GM12878 (cell line): ENCODE measurements at regions not wholly inside any gene's neighbourhood (a gene's known extent, or its start where the extent isn't known, plus 50 kb on each side); places are given as distances from the start of the nearest gene placed in this dataset.

Experiments used
- CHD1 ChIP-seq: IDR thresholded peaks from 2 replicates; pipeline ENCODE4 v1.6.1; 2012; ENCODE audit warnings: low read depth, low read length, improper control_type of control experiment
- CREB1 ChIP-seq: IDR thresholded peaks from 2 replicates; pipeline ENCODE4 v1.6.1; 2012; ENCODE audit warnings: low read depth, mild to moderate bottlenecking, inconsistent platforms
- CTCF ChIP-seq, 3 experiments: IDR thresholded peaks in 2 of 3; conservative IDR thresholded peaks in 1 of 3; 2 replicates each; pipeline ENCODE4 v1.5.1; 2011; ENCODE audit warnings: low read depth in 3 of 3, low read length in 3 of 3, mild to moderate bottlenecking in 3 of 3, control low read depth in 2 of 3, moderate library complexity in 2 of 3, inconsistent platforms in 1 of 3, mixed read lengths in 1 of 3; ENCODE audit not compliant: control insufficient read depth in 2 of 3, insufficient read depth in 1 of 3; ENCODE audit errors: extremely low read depth in 1 of 3
- ETV6 ChIP-seq, 2 experiments: fragments of 450-650 bp in 1 of 2; IDR thresholded peaks in 1 of 2; conservative IDR thresholded peaks in 1 of 2; 2 replicates each; pipeline ENCODE4 v1.6.1; 2014; ENCODE audit warnings: antibody characterized with exemption in 1 of 2, borderline replicate concordance in 1 of 2, low read depth in 1 of 2, mild to moderate bottlenecking in 1 of 2, moderate library complexity in 1 of 2
- FOXM1 ChIP-seq: IDR thresholded peaks from 2 replicates; pipeline ENCODE4 v1.6.1; 2012; ENCODE audit warnings: low read depth, mild to moderate bottlenecking, inconsistent platforms, low read length, moderate library complexity
- HDAC6 ChIP-seq: fragments of 200-600 bp; sonication (generic); IDR thresholded peaks from one replicate; pipeline ENCODE4 v1.8.0; 2017; ENCODE audit warnings: antibody characterized with exemption; ENCODE audit not compliant: unreplicated experiment
- MTA2 ChIP-seq: fragments of 450-650 bp; IDR thresholded peaks from 2 replicates; pipeline ENCODE4 v1.6.1; 2016; ENCODE audit warnings: low read depth, mild to moderate bottlenecking, moderate library complexity
- NR2C2 ChIP-seq: IDR thresholded peaks from 2 replicates; pipeline ENCODE4 v1.6.1; 2011; ENCODE audit warnings: borderline replicate concordance, low read depth; ENCODE audit not compliant: control insufficient read depth, insufficient read length
- NRF1 ChIP-seq: conservative IDR thresholded peaks from 2 replicates; pipeline ENCODE4 v1.6.1; 2011; ENCODE audit warnings: mild to moderate bottlenecking, low read depth, low read length, improper control_type of control experiment
- POLR2A ChIP-seq: IDR thresholded peaks from 2 replicates; pipeline ENCODE4 v1.6.1; 2011; ENCODE audit warnings: low read depth, mild to moderate bottlenecking, low read length
- POLR2AphosphoS5 ChIP-seq: IDR thresholded peaks from 2 replicates; pipeline ENCODE4 v1.6.1; 2011; ENCODE audit warnings: mild to moderate bottlenecking, low read length, inconsistent platforms
- TAF1 ChIP-seq: IDR thresholded peaks from 2 replicates; pipeline ENCODE4 v1.6.1; 2011; ENCODE audit warnings: mild to moderate bottlenecking, low read depth, low read length, borderline replicate concordance
- YY1 ChIP-seq: IDR thresholded peaks from 2 replicates; pipeline ENCODE4 v1.6.1; 2011; ENCODE audit warnings: low read depth, mild to moderate bottlenecking, low read length

DNA sequence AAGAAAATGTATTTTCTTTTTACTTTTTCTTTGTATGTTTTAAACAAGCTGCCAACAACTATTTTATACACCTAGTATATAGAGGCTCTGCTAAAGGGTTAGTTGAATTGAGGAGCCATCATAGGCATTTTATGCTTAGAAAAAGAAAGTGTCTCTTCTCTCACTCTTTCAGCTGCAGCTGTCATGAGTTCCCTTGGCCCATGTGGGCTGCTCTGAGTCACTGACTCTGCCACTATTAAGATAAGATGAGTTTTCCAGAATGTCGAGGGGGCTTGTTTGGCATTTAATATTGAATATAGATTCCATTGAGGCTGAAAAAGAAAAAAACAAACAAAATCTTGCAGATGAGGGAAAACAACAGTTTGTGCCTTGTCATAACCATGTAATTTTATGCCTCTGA lies 126.0 kb upstream of the PAQR3 start:
- no peak for TF ChIP-seq ETV6 (conservative IDR thresholded peaks at IDR 0.05 in 1 of 2, IDR thresholded peaks at IDR 0.05 in 1 of 2; ENCODE audit: borderline replicate concordance in 1 of 2, low read depth in 1 of 2)
- no peak for TF ChIP-seq MTA2
- TF ChIP-seq CTCF (IDR thresholded peaks at IDR 0.05 in 2 of 3, conservative IDR thresholded peaks at IDR 0.05 in 1 of 3; ENCODE audit: control insufficient read depth in 2 of 3, extremely low read depth in 1 of 3, insufficient read depth in 1 of 3, low read depth in 3 of 3, low read length in 3 of 3) = no peak
- no peak for TF ChIP-seq NRF1
- no peak for TF ChIP-seq POLR2A
- no peak for TF ChIP-seq YY1
- no peak for TF ChIP-seq POLR2AphosphoS5
- no peak for TF ChIP-seq TAF1
- TF ChIP-seq CHD1 = no peak
- TF ChIP-seq FOXM1 = no peak
- no peak for TF ChIP-seq HDAC6
- no peak for TF ChIP-seq CREB1
- no peak for TF ChIP-seq NR2C2
